ENCODE measurements at regions not wholly inside any gene's neighbourhood (a gene's known extent, or its start where the extent isn't known, plus 50 kb on each side); places are given as distances from the start of the nearest gene placed in this dataset.

GRCh38 chr10:6916601-6917000, 336.5 kb upstream of the PRKCQ start:
- no peak for DNase-seq (ENCODE audit: insufficient read length, low spot score, missing footprints)
- Histone ChIP-seq H3K36me3 (ENCODE audit: insufficient read depth, low read length) (no peaks in the 10 kb centered on the region), H3K4me3 (ENCODE audit: insufficient read depth, low read length) (no peak overlapping the region), H3K4me1 (ENCODE audit: insufficient read depth, low read length) (no peaks in the 10 kb centered on the region), H3K79me2 (ENCODE audit: insufficient read depth, low read length) (no peaks in the 10 kb centered on the region), H2AFZ (ENCODE audit: low read length) (no peak overlapping the region), H3K9me3 (ENCODE audit: low read depth, low read length) (no peaks in the 10 kb centered on the region), H4K20me1 (ENCODE audit: insufficient read depth, low read length) (no peaks in the 10 kb centered on the region), H3K4me2 (ENCODE audit: insufficient read depth, low read length) (no peak overlapping the region), H3K27ac (ENCODE audit: low read depth, low read length) (no peak overlapping the region), H3K27me3 (ENCODE audit: insufficient read depth, low read length) (no peaks in the 10 kb centered on the region)
- TF ChIP-seq CTCF (IDR thresholded peaks at IDR 0.05; ENCODE audit: extremely low read depth, low read depth, low read length): no peak

- Histone ChIP-seq H2AFZ (ENCODE audit: low read length) (no peak overlapping the region), H3K36me3 (ENCODE audit: insufficient read depth, low read length) (no peaks in the 10 kb centered on the region), H3K4me1 (ENCODE audit: insufficient read depth, low read length) (no peaks in the 10 kb centered on the region), H4K20me1 (ENCODE audit: insufficient read depth, low read length) (no peaks in the 10 kb centered on the region), H3K4me3 (ENCODE audit: insufficient read depth, low read length) (no peak overlapping the region), H3K79me2 (ENCODE audit: insufficient read depth, low read length) (no peaks in the 10 kb centered on the region), H3K27me3 (ENCODE audit: insufficient read depth, low read length) (no peaks in the 10 kb centered on the region), H3K27ac (ENCODE audit: low read depth, low read length) (no peak overlapping the region), H3K9me3 (ENCODE audit: low read depth, low read length) (no peaks in the 10 kb centered on the region), H3K4me2 (ENCODE audit: insufficient read depth, low read length) (no peak overlapping the region)
- TF ChIP-seq CTCF (IDR thresholded peaks at IDR 0.05; ENCODE audit: extremely low read depth, low read depth, low read length): no peak
- DNase-seq (ENCODE audit: insufficient read length, low spot score, missing footprints): no peak
These were observed 335.2 kb upstream of the PRKCQ start for GRCh38 chr10:6915307-6915706.

- no peak for TF ChIP-seq CTCF (IDR thresholded peaks at IDR 0.05; ENCODE audit: extremely low read depth, low read depth, low read length)
- Histone ChIP-seq H3K4me2 (ENCODE audit: insufficient read depth, low read length) (no peak overlapping the region), H4K20me1 (ENCODE audit: insufficient read depth, low read length) (no peaks in the 10 kb centered on the region), H2AFZ (ENCODE audit: low read length) (no peak overlapping the region), H3K4me3 (ENCODE audit: insufficient read depth, low read length) (no peak overlapping the region), H3K79me2 (ENCODE audit: insufficient read depth, low read length) (no peaks in the 10 kb centered on the region), H3K9me3 (ENCODE audit: low read depth, low read length) (no peaks in the 10 kb centered on the region), H3K27ac (ENCODE audit: low read depth, low read length) (no peak overlapping the region), H3K27me3 (ENCODE audit: insufficient read depth, low read length) (no peaks in the 10 kb centered on the region), H3K4me1 (ENCODE audit: insufficient read depth, low read length) (no peaks in the 10 kb centered on the region), H3K36me3 (ENCODE audit: insufficient read depth, low read length) (no peaks in the 10 kb centered on the region)
- DNase-seq (ENCODE audit: insufficient read length, low spot score, missing footprints): no peak
These were observed 332.9 kb upstream of the PRKCQ start for GRCh38 chr10:6912929-6913328.

GRCh38 chr10:6912424-6912823, 332.3 kb upstream of the PRKCQ start:
- TF ChIP-seq CTCF (IDR thresholded peaks at IDR 0.05; ENCODE audit: extremely low read depth, low read depth, low read length): no peak
- H4K20me1 ChIP-seq (ENCODE audit: insufficient read depth, low read length): no peaks in the 10 kb centered on the region
- H3K4me1 ChIP-seq (ENCODE audit: insufficient read depth, low read length): no peaks in the 10 kb centered on the region
- no peak overlapping the region for H3K4me2 ChIP-seq (ENCODE audit: insufficient read depth, low read length)
- H3K27ac ChIP-seq (ENCODE audit: low read depth, low read length): no peak overlapping the region
- no peaks in the 10 kb centered on the region for H3K27me3 ChIP-seq (ENCODE audit: insufficient read depth, low read length)
- H3K9me3 ChIP-seq (ENCODE audit: low read depth, low read length): no peaks in the 10 kb centered on the region
- H3K79me2 ChIP-seq (ENCODE audit: insufficient read depth, low read length): no peaks in the 10 kb centered on the region
- no peaks in the 10 kb centered on the region for H3K36me3 ChIP-seq (ENCODE audit: insufficient read depth, low read length)
- no peak overlapping the region for H2AFZ ChIP-seq (ENCODE audit: low read length)
- H3K4me3 ChIP-seq (ENCODE audit: insufficient read depth, low read length): no peak overlapping the region
- no peak for DNase-seq (ENCODE audit: insufficient read length, low spot score, missing footprints)

Data from osteoblast (primary cell).